Nephron (organoid): ENCODE measurements at regions not wholly inside any gene's neighbourhood (a gene's known extent, or its start where the extent isn't known, plus 50 kb on each side); places are given as distances from the start of the nearest gene placed in this dataset.

ENCODE experiments used
- H3K27ac Mint-ChIP-seq, 3 experiments: 2 replicates each; pipeline ENCODE4 v1.8.0; 2020; ENCODE audit warnings: mixed read lengths in 3 of 3, mild to moderate bottlenecking in 2 of 3, moderate library complexity in 1 of 3
- H3K27me3 Mint-ChIP-seq: 2 replicates; pipeline ENCODE4 v1.8.0; 2021; ENCODE audit warnings: low read depth, mild to moderate bottlenecking, moderate library complexity, mixed read lengths
- H3K36me3 Mint-ChIP-seq: 2 replicates; pipeline ENCODE4 v1.8.0; 2020; ENCODE audit warnings: low read depth, mixed read lengths
- H3K4me1 Mint-ChIP-seq: 2 replicates; pipeline ENCODE4 v1.8.0; 2020; ENCODE audit warnings: mixed read lengths
- H3K4me3 Mint-ChIP-seq, 3 experiments: 2 replicates each; pipeline ENCODE4 v1.8.0; 2020; ENCODE audit warnings: mild to moderate bottlenecking in 3 of 3, mixed read lengths in 3 of 3, moderate library complexity in 2 of 3
- H3K9me3 Mint-ChIP-seq: 2 replicates; pipeline ENCODE4 v1.8.0; 2020; ENCODE audit warnings: mixed read lengths
- CTCF ChIP-seq, 3 experiments: fragments of 200-600 bp; sonication (generic); IDR thresholded peaks; one replicate each; pipeline ENCODE4 v1.5.0; 2021; ENCODE audit warnings: antibody characterized with exemption in 3 of 3; ENCODE audit not compliant: unreplicated experiment in 3 of 3

DNA sequence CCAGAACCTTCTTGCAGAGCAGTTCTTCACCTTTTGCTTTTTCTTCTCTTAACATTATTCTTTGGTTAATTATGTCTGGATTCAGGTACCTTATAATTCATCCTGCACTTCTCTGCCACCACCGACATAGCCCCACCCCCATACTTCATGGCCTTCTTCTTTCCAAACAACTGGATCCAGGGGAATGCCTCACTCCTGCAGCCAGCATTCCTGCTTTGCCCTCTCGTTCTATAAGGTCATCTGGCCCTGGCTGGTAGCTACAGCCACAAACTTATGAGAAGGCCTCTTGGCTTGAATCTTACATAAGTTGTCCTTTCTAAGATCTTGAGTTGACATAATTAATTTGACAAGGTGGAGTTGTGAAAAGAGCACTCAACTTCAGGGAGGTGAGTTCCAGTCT is 84.1 kb upstream of the FRY start:
- TF ChIP-seq CTCF (IDR thresholded peaks at IDR 0.05; ENCODE audit: unreplicated experiment in 3 of 3) = no peak
- H3K27me3 Mint-ChIP-seq = peaks cover 8% of the 10 kb centered on the region
- H3K4me1 Mint-ChIP-seq = peaks cover 36% of the 10 kb centered on the region
- H3K27ac Mint-ChIP-seq = peak overlapping the region; percentile 51 to 79 (median 69)
- no peaks in the 10 kb centered on the region for H3K9me3 Mint-ChIP-seq
- peak overlapping the region; percentile 12 to 64 (median 29) for H3K4me3 Mint-ChIP-seq
- no peaks in the 10 kb centered on the region for H3K36me3 Mint-ChIP-seq

GRCh38 chr13:31949486-31949885 is 82.1 kb upstream of the FRY start:
- H3K27ac Mint-ChIP-seq = no peak overlapping the region
- no peak for TF ChIP-seq CTCF (IDR thresholded peaks at IDR 0.05; ENCODE audit: unreplicated experiment in 3 of 3)
- H3K4me3 Mint-ChIP-seq = peak overlapping the region in 1 of 3 experiments; percentile 16
- H3K4me1 Mint-ChIP-seq = peaks cover 36% of the 10 kb centered on the region
- H3K9me3 Mint-ChIP-seq = no peaks in the 10 kb centered on the region
- peaks cover 8% of the 10 kb centered on the region for H3K27me3 Mint-ChIP-seq
- H3K36me3 Mint-ChIP-seq = peaks cover 3% of the 10 kb centered on the region

DNA sequence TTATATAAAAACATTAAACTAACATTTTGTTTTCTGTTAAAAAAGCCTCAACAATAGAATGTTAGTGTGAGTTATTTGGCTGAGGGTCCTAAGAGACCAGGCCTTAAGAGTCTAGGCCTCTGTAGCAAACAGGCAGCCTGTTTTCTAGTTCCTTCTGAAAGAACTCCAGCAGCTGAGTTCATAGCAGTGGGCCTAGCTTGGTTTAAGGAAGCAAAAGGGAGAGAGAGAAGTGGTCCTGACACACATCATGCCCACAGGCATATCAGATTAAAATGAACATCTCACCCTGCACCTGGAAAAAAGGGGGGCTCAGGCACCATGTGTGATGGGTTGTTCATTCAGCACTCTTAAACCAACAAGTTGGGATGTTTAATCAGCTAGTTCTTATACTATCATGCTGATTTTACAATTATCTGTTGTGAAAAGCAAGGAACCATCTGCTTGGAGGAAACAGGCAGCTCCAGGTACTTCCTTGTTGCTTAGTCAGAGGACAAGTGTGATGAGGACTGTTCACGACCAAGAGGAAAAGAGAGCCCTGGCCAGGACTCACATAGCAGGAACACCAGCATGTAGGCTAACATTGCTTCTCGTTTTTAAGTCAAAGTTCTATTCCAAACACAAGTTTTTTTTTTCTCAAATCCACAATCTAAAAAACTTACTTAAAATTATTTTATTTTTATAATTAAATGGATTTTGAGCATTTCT is 81.3 kb upstream of the FRY start:
- Mint-ChIP-seq H3K27me3 (peaks cover 8% of the 10 kb centered on the region), H3K4me3 (no peak overlapping the region)

DNA sequence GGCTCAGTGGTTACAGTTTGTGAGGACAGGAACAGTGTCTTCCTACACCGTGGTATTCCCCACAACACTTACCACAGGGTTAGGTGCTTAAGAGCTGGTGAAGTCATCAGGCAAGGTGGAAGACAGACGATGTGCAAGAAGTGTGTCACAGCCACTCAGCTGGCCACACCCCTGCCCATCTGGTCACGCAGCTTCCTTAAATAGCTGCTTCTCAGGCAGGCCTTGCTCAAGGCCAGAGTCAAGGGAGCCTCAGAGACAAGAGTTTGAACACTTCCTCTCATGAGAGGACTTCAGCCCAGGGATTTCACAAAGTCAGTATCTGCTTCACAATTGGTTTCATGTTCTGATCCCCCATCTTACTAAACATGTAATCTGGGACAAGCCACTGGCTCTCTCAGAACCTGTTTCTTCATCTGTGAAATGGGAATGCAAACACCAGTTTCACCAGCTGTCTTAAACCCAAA is 80.3 kb upstream of the FRY start:
- Mint-ChIP-seq H3K9me3 (no peaks in the 10 kb centered on the region), H3K4me1 (peaks cover 19% of the 10 kb centered on the region), H3K27me3 (peaks cover 8% of the 10 kb centered on the region), H3K4me3 (no peak overlapping the region), H3K36me3 (peaks cover 3% of the 10 kb centered on the region), H3K27ac (no peak overlapping the region)
- no peak for TF ChIP-seq CTCF (IDR thresholded peaks at IDR 0.05; ENCODE audit: unreplicated experiment in 3 of 3)

More for the DNA sequence above, 81.3 kb upstream of the FRY start:
- no peak overlapping the region for H3K27ac Mint-ChIP-seq
- TF ChIP-seq CTCF (IDR thresholded peaks at IDR 0.05; ENCODE audit: unreplicated experiment in 3 of 3) = no peak
- H3K4me1 Mint-ChIP-seq = peaks cover 28% of the 10 kb centered on the region
- H3K9me3 Mint-ChIP-seq = no peaks in the 10 kb centered on the region
- H3K36me3 Mint-ChIP-seq = peaks cover 3% of the 10 kb centered on the region

DNA sequence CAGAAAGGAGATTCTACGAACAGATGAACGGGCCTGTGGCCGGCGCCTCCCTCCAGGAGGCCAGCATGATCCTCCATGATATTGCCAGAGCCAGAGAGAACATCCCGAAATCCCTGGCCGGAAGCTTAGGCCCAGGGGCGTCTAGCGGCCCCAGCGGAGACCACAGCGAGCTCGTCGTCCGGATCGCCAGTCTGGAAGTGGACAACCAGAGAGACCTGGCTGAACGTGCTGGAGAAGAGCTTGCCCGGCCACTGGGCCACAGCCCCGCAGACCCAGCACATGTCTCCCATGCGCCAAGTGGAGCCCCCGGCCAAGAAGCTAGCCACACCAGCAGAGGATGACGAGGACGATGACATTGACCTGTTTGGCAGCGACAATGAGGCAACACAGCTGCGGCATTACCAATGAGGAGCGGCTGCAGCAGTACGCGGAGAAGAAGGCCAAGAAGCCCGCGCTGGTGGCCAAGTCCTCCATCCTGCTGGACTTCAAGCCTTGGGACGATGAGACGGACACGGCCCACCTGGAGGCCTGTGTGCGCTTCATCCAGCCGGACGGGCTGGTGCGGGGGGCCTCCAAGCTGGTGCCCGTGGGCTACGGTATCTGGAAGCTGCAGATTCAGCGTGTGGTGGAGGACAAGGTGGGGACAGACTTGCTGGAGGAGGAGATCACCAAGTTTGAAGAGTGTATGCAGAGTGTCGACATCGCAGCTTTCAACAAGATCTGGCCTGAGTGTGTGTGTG is 78.8 kb upstream of the FRY start:
- no peak for TF ChIP-seq CTCF (IDR thresholded peaks at IDR 0.05; ENCODE audit: unreplicated experiment in 3 of 3)
- peaks cover 3% of the 10 kb centered on the region for H3K4me1 Mint-ChIP-seq
- H3K4me3 Mint-ChIP-seq = no peak overlapping the region
- peaks cover 3% of the 10 kb centered on the region for H3K36me3 Mint-ChIP-seq
- H3K27me3 Mint-ChIP-seq = peaks cover 8% of the 10 kb centered on the region
- peaks cover 6% of the 10 kb centered on the region for H3K9me3 Mint-ChIP-seq
- H3K27ac Mint-ChIP-seq = no peak overlapping the region
